Fibroblast of lung (primary cell): ENCODE measurements at regions not wholly inside any gene's neighbourhood (a gene's known extent, or its start where the extent isn't known, plus 50 kb on each side); places are given as distances from the start of the nearest gene placed in this dataset.

Experiments
- DNase-seq, 2 donors: peaks; one replicate each; pipeline versions ENCODE4 v3.0.0 to v3.0.0-alpha.2; 2010; ENCODE audit warnings: low read depth in 2 of 2
- H2AFZ ChIP-seq: 2 replicates; pipeline ENCODE4 v1.5.1; 2012; ENCODE audit warnings: low read length, control low read depth, inconsistent platforms
- H3K27ac ChIP-seq: 2 replicates; pipeline ENCODE4 v1.5.1; 2011; ENCODE audit warnings: low read length, control low read depth; ENCODE audit not compliant: insufficient read depth
- H3K27me3 ChIP-seq: 2 replicates; pipeline ENCODE4 v1.5.1; 2011; ENCODE audit warnings: mild to moderate bottlenecking, low read length; ENCODE audit not compliant: control insufficient read depth, insufficient read depth
- H3K36me3 ChIP-seq: 2 replicates; pipeline ENCODE4 v1.5.1; 2011; ENCODE audit warnings: low read length; ENCODE audit not compliant: control insufficient read depth, insufficient read depth
- H3K4me1 ChIP-seq: 2 replicates; pipeline ENCODE4 v1.5.1; 2011; ENCODE audit warnings: low read length; ENCODE audit not compliant: control insufficient read depth, insufficient read depth; ENCODE audit errors: extremely low read depth
- H3K4me2 ChIP-seq: 2 replicates; pipeline ENCODE4 v1.5.1; 2011; ENCODE audit warnings: low read length, control low read depth; ENCODE audit not compliant: insufficient read depth; ENCODE audit errors: extremely low read depth
- H3K4me3 ChIP-seq, 4 experiments: fragments of 200-600 bp in 1 of 4; sonication (generic) in 1 of 4; replicated peaks in 1 of 4; 2 replicates each; pipeline ENCODE4 v1.5.1; 2011 to 2016; ENCODE audit warnings: low read length in 4 of 4, low read depth in 3 of 4, mild to moderate bottlenecking in 3 of 4, control low read depth in 2 of 4, inconsistent platforms in 1 of 4, mixed read lengths in 1 of 4; ENCODE audit not compliant: insufficient read depth in 1 of 4; ENCODE audit errors: control extremely low read depth in 1 of 4
- H3K79me2 ChIP-seq: 2 replicates; pipeline ENCODE4 v1.5.1; 2012; ENCODE audit warnings: mild to moderate bottlenecking, low read length, inconsistent platforms; ENCODE audit not compliant: control insufficient read depth, insufficient read depth
- H3K9ac ChIP-seq: 2 replicates; pipeline ENCODE4 v1.5.1; 2011; ENCODE audit warnings: mild to moderate bottlenecking, low read length, control low read depth; ENCODE audit not compliant: insufficient read depth
- H3K9me3 ChIP-seq: 2 replicates; pipeline ENCODE4 v1.5.1; 2012; ENCODE audit warnings: low read depth, low read length; ENCODE audit not compliant: control insufficient read depth, insufficient read depth
- H4K20me1 ChIP-seq: 2 replicates; pipeline ENCODE4 v1.5.1; 2011; ENCODE audit warnings: low read length; ENCODE audit not compliant: control insufficient read depth, insufficient read depth; ENCODE audit errors: extremely low read depth
- EZH2 ChIP-seq: IDR thresholded peaks from 2 replicates; pipeline ENCODE4 v1.5.1; 2012; ENCODE audit warnings: low read length, control low read depth, mild to moderate bottlenecking; ENCODE audit errors: missing control alignments
- TF ChIP-seq, protein P1 (sequence below), 2 donors: IDR thresholded peaks in 1 of 2; conservative IDR thresholded peaks in 1 of 2; 1 replicate in 1 of 2; 2 replicates in 1 of 2; pipeline ENCODE4 v1.5.1; 2011 to 2012; ENCODE audit warnings: low read length in 2 of 2, control low read depth in 1 of 2, inconsistent platforms in 1 of 2, low read depth in 1 of 2, mild to moderate bottlenecking in 1 of 2

DNA sequence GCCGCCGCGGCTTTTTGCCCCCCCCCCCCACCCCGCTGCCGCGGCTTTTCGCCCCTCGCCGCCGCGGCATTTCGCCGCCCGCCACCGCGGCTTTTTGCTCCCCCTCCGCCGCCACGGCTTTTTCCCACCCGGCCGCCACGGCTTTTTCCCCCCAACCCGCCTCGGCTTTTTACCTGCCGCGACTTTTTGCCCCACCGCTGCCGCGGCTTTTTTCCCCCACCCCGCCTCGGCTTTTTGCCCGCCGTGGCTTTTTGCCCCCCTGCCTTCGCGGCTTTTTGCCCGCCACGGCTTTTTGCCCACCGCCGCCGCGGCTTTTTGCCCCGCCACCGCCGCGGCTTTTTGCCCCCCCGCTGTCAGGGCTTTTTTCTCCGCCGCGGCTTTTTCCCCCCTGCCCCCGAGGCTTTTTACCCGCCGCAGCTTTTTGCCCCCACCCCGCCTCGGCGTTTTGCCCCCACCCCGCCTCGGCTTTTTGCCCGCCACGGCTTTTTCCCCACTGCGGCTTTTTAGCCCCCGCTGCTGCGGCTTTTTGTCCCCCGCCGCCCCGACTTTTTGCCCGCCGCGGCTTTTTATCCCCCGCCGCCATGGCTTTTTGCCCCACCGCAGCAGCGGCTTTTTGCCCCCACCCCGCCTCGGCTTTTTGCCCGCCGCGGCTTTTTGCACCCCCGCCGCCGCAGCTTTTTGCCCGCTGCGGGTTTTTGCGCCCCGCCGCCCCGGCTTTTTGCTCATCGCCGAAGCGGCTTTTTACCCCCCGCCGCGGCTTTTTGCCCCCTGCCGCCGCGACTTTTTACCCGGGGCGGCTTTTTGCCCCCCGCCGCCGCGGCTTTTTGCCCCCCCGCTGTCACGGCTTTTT lies 527.8 kb upstream of the WSB1 start:
- no peaks in the 10 kb centered on the region for H3K4me1 ChIP-seq
- no peaks in the 10 kb centered on the region for H3K9me3 ChIP-seq
- no peak overlapping the region for H3K4me2 ChIP-seq
- H3K79me2 ChIP-seq = no peaks in the 10 kb centered on the region
- H4K20me1 ChIP-seq = no peaks in the 10 kb centered on the region
- no peaks in the 10 kb centered on the region for H3K27me3 ChIP-seq
- no peak for DNase-seq
- no peak for TF ChIP-seq EZH2
- TF ChIP-seq, protein P1, sequence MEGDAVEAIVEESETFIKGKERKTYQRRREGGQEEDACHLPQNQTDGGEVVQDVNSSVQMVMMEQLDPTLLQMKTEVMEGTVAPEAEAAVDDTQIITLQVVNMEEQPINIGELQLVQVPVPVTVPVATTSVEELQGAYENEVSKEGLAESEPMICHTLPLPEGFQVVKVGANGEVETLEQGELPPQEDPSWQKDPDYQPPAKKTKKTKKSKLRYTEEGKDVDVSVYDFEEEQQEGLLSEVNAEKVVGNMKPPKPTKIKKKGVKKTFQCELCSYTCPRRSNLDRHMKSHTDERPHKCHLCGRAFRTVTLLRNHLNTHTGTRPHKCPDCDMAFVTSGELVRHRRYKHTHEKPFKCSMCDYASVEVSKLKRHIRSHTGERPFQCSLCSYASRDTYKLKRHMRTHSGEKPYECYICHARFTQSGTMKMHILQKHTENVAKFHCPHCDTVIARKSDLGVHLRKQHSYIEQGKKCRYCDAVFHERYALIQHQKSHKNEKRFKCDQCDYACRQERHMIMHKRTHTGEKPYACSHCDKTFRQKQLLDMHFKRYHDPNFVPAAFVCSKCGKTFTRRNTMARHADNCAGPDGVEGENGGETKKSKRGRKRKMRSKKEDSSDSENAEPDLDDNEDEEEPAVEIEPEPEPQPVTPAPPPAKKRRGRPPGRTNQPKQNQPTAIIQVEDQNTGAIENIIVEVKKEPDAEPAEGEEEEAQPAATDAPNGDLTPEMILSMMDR (conservative IDR thresholded peaks at IDR 0.05 in 1 of 2, IDR thresholded peaks at IDR 0.05 in 1 of 2; ENCODE audit: low read depth in 1 of 2, low read length in 2 of 2) = no peak
- no peak overlapping the region for H3K27ac ChIP-seq
- H3K4me3 ChIP-seq = no peak overlapping the region
- H2AFZ ChIP-seq = no peak overlapping the region
- no peaks in the 10 kb centered on the region for H3K36me3 ChIP-seq
- H3K9ac ChIP-seq = no peak overlapping the region

DNA sequence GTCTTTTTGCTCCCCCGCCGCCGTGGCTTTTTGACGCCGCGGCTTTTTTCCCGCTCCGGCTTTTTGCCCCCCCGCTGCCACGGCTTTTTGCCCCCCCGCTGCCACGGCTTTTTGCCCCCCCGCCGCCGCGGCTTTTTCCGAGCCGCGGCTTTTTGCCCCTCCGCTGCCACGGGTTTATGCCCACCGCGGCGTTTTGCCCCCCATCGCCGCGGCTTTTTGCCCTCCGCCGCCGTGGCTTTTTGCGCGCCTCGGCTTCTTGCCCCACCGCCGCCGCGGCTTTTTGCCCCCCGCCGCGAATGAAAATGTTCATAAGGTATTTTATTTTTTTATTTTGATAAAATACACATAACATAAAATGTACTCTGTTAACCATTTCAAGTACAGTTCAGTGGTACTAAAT lies 527.2 kb upstream of the WSB1 start:
- no peaks in the 10 kb centered on the region for H3K79me2 ChIP-seq
- H4K20me1 ChIP-seq = no peaks in the 10 kb centered on the region
- DNase-seq = no peak
- no peak overlapping the region for H3K4me3 ChIP-seq
- H3K4me1 ChIP-seq = no peaks in the 10 kb centered on the region
- TF ChIP-seq EZH2 = no peak
- H3K9me3 ChIP-seq = no peaks in the 10 kb centered on the region
- no peaks in the 10 kb centered on the region for H3K36me3 ChIP-seq
- H3K9ac ChIP-seq = no peak overlapping the region
- H3K4me2 ChIP-seq = no peak overlapping the region
- H3K27ac ChIP-seq = no peak overlapping the region
- H2AFZ ChIP-seq = no peak overlapping the region
- no peaks in the 10 kb centered on the region for H3K27me3 ChIP-seq

- Histone ChIP-seq H3K79me2 (no peaks in the 10 kb centered on the region), H3K4me3 (no peak overlapping the region), H3K4me1 (no peaks in the 10 kb centered on the region), H3K9ac (no peak overlapping the region), H3K27ac (no peak overlapping the region), H3K27me3 (no peaks in the 10 kb centered on the region), H3K4me2 (no peak overlapping the region), H4K20me1 (no peaks in the 10 kb centered on the region), H3K9me3 (no peaks in the 10 kb centered on the region), H3K36me3 (no peaks in the 10 kb centered on the region), H2AFZ (no peak overlapping the region)
- no peak for DNase-seq
- no peak for TF ChIP-seq EZH2
- TF ChIP-seq, protein P1 (conservative IDR thresholded peaks at IDR 0.05 in 1 of 2, IDR thresholded peaks at IDR 0.05 in 1 of 2; ENCODE audit: low read depth in 1 of 2, low read length in 2 of 2) = no peak
Observed at GRCh38 chr17:26773189-26774188, 520.4 kb upstream of the WSB1 start.
